H9 (cell line): ENCODE measurements at regions not wholly inside any gene's neighbourhood (a gene's known extent, or its start where the extent isn't known, plus 50 kb on each side); places are given as distances from the start of the nearest gene placed in this dataset.

ENCODE experiments used
- DNase-seq: peaks from one replicate; pipeline ENCODE4 v3.0.0-alpha.2; 2017
- H2AFZ ChIP-seq: one replicate; pipeline ENCODE4 v1.6.1; 2013; ENCODE audit warnings: mild to moderate bottlenecking, low read length, control low read depth, moderate library complexity
- H2AK5ac ChIP-seq: 2 replicates; pipeline ENCODE4 v1.6.1; 2013; ENCODE audit warnings: low read length, control low read depth, mixed read lengths; ENCODE audit not compliant: insufficient read length
- H2BK120ac ChIP-seq: one replicate; pipeline ENCODE4 v1.6.1; 2013; ENCODE audit warnings: low read depth, mild to moderate bottlenecking, low read length, control low read depth, inconsistent platforms; ENCODE audit not compliant: poor library complexity, severe bottlenecking
- H2BK12ac ChIP-seq: 2 replicates; pipeline ENCODE4 v1.6.1; 2013; ENCODE audit warnings: low read length, control low read depth, mixed read lengths, low read depth; ENCODE audit not compliant: insufficient read length
- H2BK15ac ChIP-seq: 2 replicates; pipeline ENCODE4 v1.6.1; 2013; ENCODE audit warnings: low read depth, low read length, control low read depth
- H2BK20ac ChIP-seq: one replicate; pipeline ENCODE4 v1.6.1; 2013; ENCODE audit warnings: low read depth, mild to moderate bottlenecking, low read length, control low read depth, inconsistent platforms; ENCODE audit not compliant: poor library complexity, severe bottlenecking
- H2BK5ac ChIP-seq: 2 replicates; pipeline ENCODE4 v1.6.1; 2013; ENCODE audit warnings: low read length, control low read depth, mixed read lengths; ENCODE audit not compliant: insufficient read length
- H3K14ac ChIP-seq: 2 replicates; pipeline ENCODE4 v1.6.1; 2013; ENCODE audit warnings: low read length, control low read depth; ENCODE audit not compliant: insufficient read depth
- H3K18ac ChIP-seq: 2 replicates; pipeline ENCODE4 v1.6.1; 2013; ENCODE audit warnings: low read depth, mild to moderate bottlenecking, mixed read lengths, low read length, control low read depth; ENCODE audit not compliant: insufficient read length
- H3K23ac ChIP-seq: 2 replicates; pipeline ENCODE4 v1.6.1; 2013; ENCODE audit warnings: low read length, control low read depth, mixed read lengths, low read depth; ENCODE audit not compliant: insufficient read length
- H3K23me2 ChIP-seq: 2 replicates; pipeline ENCODE4 v1.6.1; 2013; ENCODE audit warnings: low read depth, mild to moderate bottlenecking, mixed read lengths, low read length, control low read depth; ENCODE audit not compliant: insufficient read length, poor library complexity, severe bottlenecking
- H3K27ac ChIP-seq: 2 replicates; pipeline ENCODE4 v1.5.1; 2013; ENCODE audit warnings: low read length, control low read depth, mixed read lengths, low read depth; ENCODE audit not compliant: insufficient read length
- H3K27me3 ChIP-seq: 2 replicates; pipeline ENCODE4 v1.6.1; 2013; ENCODE audit warnings: low read length, control low read depth, inconsistent platforms; ENCODE audit not compliant: insufficient read depth
- H3K4ac ChIP-seq: 2 replicates; pipeline ENCODE4 v1.6.1; 2013; ENCODE audit warnings: low read depth, mild to moderate bottlenecking, control low read depth, inconsistent platforms, low read length, moderate library complexity
- H3K4me1 ChIP-seq: 2 replicates; pipeline ENCODE4 v1.6.1; 2013; ENCODE audit warnings: low read length, control low read depth, inconsistent platforms; ENCODE audit not compliant: insufficient read depth
- H3K4me2 ChIP-seq: 2 replicates; pipeline ENCODE4 v1.6.1; 2013; ENCODE audit warnings: low read length, control low read depth, mixed read lengths; ENCODE audit not compliant: insufficient read length, insufficient read depth
- H3K56ac ChIP-seq: 2 replicates; pipeline ENCODE4 v1.6.1; 2013; ENCODE audit warnings: low read depth, mild to moderate bottlenecking, mixed read lengths, low read length, control low read depth; ENCODE audit not compliant: insufficient read length
- H3K79me1 ChIP-seq: 2 replicates; pipeline ENCODE4 v1.6.1; 2013; ENCODE audit warnings: low read depth, mild to moderate bottlenecking, moderate library complexity, low read length, control low read depth, inconsistent platforms; ENCODE audit not compliant: insufficient read depth, poor library complexity, severe bottlenecking
- H3K79me2 ChIP-seq: 2 replicates; pipeline ENCODE4 v1.6.1; 2013; ENCODE audit warnings: low read length, control low read depth, inconsistent platforms; ENCODE audit not compliant: insufficient read depth
- H3K9ac ChIP-seq: 2 replicates; pipeline ENCODE4 v1.6.1; 2013; ENCODE audit warnings: low read length, control low read depth, mixed read lengths; ENCODE audit not compliant: insufficient read length; ENCODE audit errors: extremely low read depth
- H3K9me3 ChIP-seq: one replicate; pipeline ENCODE4 v1.6.1; 2013; ENCODE audit warnings: low read depth, low read length, inconsistent platforms; ENCODE audit not compliant: control insufficient read depth
- H3T11ph ChIP-seq: one replicate; pipeline ENCODE4 v1.6.1; 2013; ENCODE audit warnings: mild to moderate bottlenecking, low read length, control low read depth, inconsistent platforms
- H4K20me1 ChIP-seq: one replicate; pipeline ENCODE4 v1.6.1; 2013; ENCODE audit not compliant: control insufficient read depth, insufficient read length, insufficient read depth
- H4K5ac ChIP-seq: 2 replicates; pipeline ENCODE4 v1.6.1; 2013; ENCODE audit warnings: low read depth, mild to moderate bottlenecking, mixed read lengths, low read length, control low read depth; ENCODE audit not compliant: insufficient read length
- H4K8ac ChIP-seq: replicated peaks from 2 replicates; pipeline ENCODE4 v1.6.1; 2013; ENCODE audit warnings: low read length, control low read depth, mixed read lengths, low read depth; ENCODE audit not compliant: insufficient read length
- H4K91ac ChIP-seq: 2 replicates; pipeline ENCODE4 v1.6.1; 2013; ENCODE audit warnings: low read depth, mild to moderate bottlenecking, moderate library complexity, mixed read lengths, low read length, control low read depth; ENCODE audit not compliant: insufficient read length
- H3K27ac Mint-ChIP-seq, 3 experiments: 2 replicates in 2 of 3; 3 replicates in 1 of 3; pipeline ENCODE4 v1.8.0; 2020 to 2021; ENCODE audit warnings: mixed read lengths in 3 of 3, mild to moderate bottlenecking in 1 of 3, moderate library complexity in 1 of 3
- H3K27me3 Mint-ChIP-seq: 2 replicates; pipeline ENCODE4 v1.8.0; 2021; ENCODE audit warnings: low read depth, mild to moderate bottlenecking, moderate library complexity, mixed read lengths
- H3K36me3 Mint-ChIP-seq, 3 experiments: 2 replicates in 2 of 3; 3 replicates in 1 of 3; pipeline ENCODE4 v1.8.0; 2020 to 2021; ENCODE audit warnings: low read depth in 3 of 3, mixed read lengths in 3 of 3; ENCODE audit not compliant: insufficient read depth in 1 of 3
- H3K4me1 Mint-ChIP-seq, 2 experiments: 2 replicates each; pipeline ENCODE4 v1.8.0; 2020; ENCODE audit warnings: mixed read lengths in 2 of 2
- H3K4me3 Mint-ChIP-seq, 2 experiments: 2 replicates in 1 of 2; 3 replicates in 1 of 2; pipeline ENCODE4 v1.8.0; 2020 to 2021; ENCODE audit warnings: mild to moderate bottlenecking in 2 of 2, mixed read lengths in 2 of 2, moderate library complexity in 1 of 2
- H3K9me3 Mint-ChIP-seq, 2 experiments: 2 replicates in 1 of 2; 3 replicates in 1 of 2; pipeline ENCODE4 v1.8.0; 2020; ENCODE audit warnings: mild to moderate bottlenecking in 2 of 2, mixed read lengths in 2 of 2, moderate library complexity in 1 of 2
- CTCF ChIP-seq: fragments of 200-600 bp; sonication (generic); conservative IDR thresholded peaks from 3 replicates; pipeline ENCODE4 v1.8.0; 2021; ENCODE audit warnings: antibody characterized with exemption, mild to moderate bottlenecking
- WGBS: extraction: QIAGEN DNeasy Blood & Tissue Kit; methylation state at CpG from one replicate; pipeline ENCODE4 v1.1.7; 2013; ENCODE audit warnings: missing lambda C conversion rate, low lambda C conversion rate, mixed read lengths; ENCODE audit not compliant: insufficient read length; ENCODE audit errors: extremely low coverage; 5-methylcytosine and 5-hydroxymethylcytosine counted together

DNA sequence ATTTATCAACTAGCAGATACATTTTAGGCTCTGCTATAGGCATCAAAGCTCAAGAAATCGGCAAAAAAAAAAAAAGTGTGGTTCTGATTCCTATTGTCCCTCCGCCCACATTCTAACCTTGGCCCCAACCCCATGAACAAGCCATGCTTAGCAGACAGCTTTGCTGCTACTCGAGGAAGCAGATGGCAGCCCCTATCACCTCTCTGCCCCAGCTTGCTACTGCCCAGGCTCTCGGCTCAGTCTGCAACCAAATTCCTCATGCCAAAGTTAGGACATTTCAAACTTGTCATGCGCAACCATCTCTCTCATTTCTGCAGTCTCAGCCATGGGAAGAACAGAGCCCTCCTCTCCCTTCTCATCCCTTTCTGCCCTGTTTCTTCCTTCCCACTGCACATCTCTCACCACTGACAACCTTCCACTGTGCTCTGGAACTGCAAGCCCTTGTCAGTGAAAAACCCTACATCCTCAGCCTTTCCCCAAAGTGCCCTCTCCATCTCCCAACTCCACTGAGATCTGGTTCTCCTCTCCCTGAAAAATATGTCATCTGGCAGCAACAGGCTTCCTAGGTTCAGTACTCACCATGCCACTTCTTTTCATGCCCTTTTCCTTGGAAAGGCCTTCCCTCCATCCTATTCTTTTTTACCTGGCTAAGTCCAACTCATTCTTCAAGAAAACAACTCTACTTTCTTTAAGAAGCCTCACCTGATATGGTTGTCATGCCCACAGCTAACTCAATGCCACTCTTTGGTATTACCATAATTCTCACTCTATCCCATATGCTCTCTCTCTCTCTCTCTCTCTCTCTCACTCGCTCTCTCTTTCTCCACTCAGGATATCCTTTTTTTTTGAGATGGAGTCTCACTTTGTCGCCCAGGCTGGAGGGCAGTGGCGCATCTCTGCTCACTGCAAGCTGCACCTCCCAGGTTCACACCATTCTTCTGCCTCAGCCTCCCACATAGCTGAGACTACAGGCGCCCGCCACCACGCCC, 60.1 kb upstream of the FHIP2A start:
- H3K27ac ChIP-seq = no peak overlapping the region
- H2BK20ac ChIP-seq = no peak overlapping the region
- no peak overlapping the region for H3K18ac ChIP-seq
- H3K4me1 Mint-ChIP-seq = no peaks in the 10 kb centered on the region
- WGBS = no CpG with 5 or more reads among the region's 11 CpGs
- no peak overlapping the region for H4K91ac ChIP-seq
- H2AFZ ChIP-seq = no peak overlapping the region
- no peaks in the 10 kb centered on the region for H3K9me3 ChIP-seq
- H4K8ac ChIP-seq = no peak overlapping the region
- no peaks in the 10 kb centered on the region for H4K20me1 ChIP-seq
- no peak overlapping the region for H2BK15ac ChIP-seq
- H3K4me2 ChIP-seq = no peak overlapping the region
- H4K5ac ChIP-seq = no peak overlapping the region
- no peaks in the 10 kb centered on the region for H3K79me2 ChIP-seq
- H3K4me1 ChIP-seq = no peaks in the 10 kb centered on the region; the same call in 1 of the 2 replicates
- no peak for TF ChIP-seq CTCF
- H2AK5ac ChIP-seq = no peak overlapping the region
- no peak overlapping the region for H2BK120ac ChIP-seq
- H3K14ac ChIP-seq = no peak overlapping the region
- H3K36me3 Mint-ChIP-seq = no peaks in the 10 kb centered on the region
- no peak overlapping the region for H3K56ac ChIP-seq
- no peaks in the 10 kb centered on the region for H3K9me3 Mint-ChIP-seq
- H2BK12ac ChIP-seq = no peak overlapping the region
- no peak overlapping the region; a peak in 1 of 7 replicates for H3K27ac Mint-ChIP-seq
- no peak overlapping the region for H3K4me3 Mint-ChIP-seq
- H3K23me2 ChIP-seq = no peaks in the 10 kb centered on the region
- no peak overlapping the region for H3K4ac ChIP-seq
- H3K79me1 ChIP-seq = no peaks in the 10 kb centered on the region
- no peak overlapping the region for H2BK5ac ChIP-seq
- H3K9ac ChIP-seq = no peak overlapping the region
- no peaks in the 10 kb centered on the region; the same call in 1 of the 2 replicates for H3K27me3 Mint-ChIP-seq
- no peak overlapping the region for H3K23ac ChIP-seq
- no peaks in the 10 kb centered on the region for H3K27me3 ChIP-seq
- H3T11ph ChIP-seq = no peak overlapping the region
- no peak for DNase-seq
